22Rv1 (cell line): ENCODE measurements at regions not wholly inside any gene's neighbourhood (a gene's known extent, or its start where the extent isn't known, plus 50 kb on each side); places are given as distances from the start of the nearest gene placed in this dataset.

Source experiments
- H3K27ac ChIP-seq: fragments of 450-650 bp; 2 replicates; pipeline ENCODE4 v1.5.1; 2017
- CTCF ChIP-seq: fragments of 450-650 bp; IDR thresholded peaks from 2 replicates; pipeline ENCODE4 v1.5.1; 2017; ENCODE audit warnings: mild to moderate bottlenecking
- ZFX ChIP-seq: fragments of 450-650 bp; IDR thresholded peaks from 2 replicates; pipeline ENCODE4 v1.6.1; 2017; ENCODE audit warnings: antibody characterized with exemption, borderline replicate concordance

GRCh38 chr6:40692337-40692736 is 105.2 kb upstream of the LRFN2 start:
- TF ChIP-seq CTCF = no peak
- TF ChIP-seq ZFX = no peak

GRCh38 chr6:40689185-40689584 is 102.0 kb upstream of the LRFN2 start:
- TF ChIP-seq CTCF (no peak), ZFX (no peak)
- H3K27ac ChIP-seq = no peak overlapping the region

More at GRCh38 chr6:40692337-40692736, 105.2 kb upstream of the LRFN2 start:
- no peak overlapping the region for H3K27ac ChIP-seq

GRCh38 chr6:40688214-40688761 is 101.1 kb upstream of the LRFN2 start:
- TF ChIP-seq ZFX (no peak), CTCF (no peak)
- H3K27ac ChIP-seq = no peak overlapping the region

- TF ChIP-seq ZFX = no peak
- no peak for TF ChIP-seq CTCF
- H3K27ac ChIP-seq = no peak overlapping the region
Measured at GRCh38 chr6:40685862-40686261, 98.7 kb upstream of the LRFN2 start.

- no peak overlapping the region for H3K27ac ChIP-seq
- no peak for TF ChIP-seq CTCF
Measured at GRCh38 chr6:40681622-40682021, 94.5 kb upstream of the LRFN2 start.

GRCh38 chr6:40678941-40679340 is 91.8 kb upstream of the LRFN2 start:
- no peak overlapping the region for H3K27ac ChIP-seq
- TF ChIP-seq CTCF = no peak
- no peak for TF ChIP-seq ZFX

GRCh38 chr6:40674170-40674569 is 87.0 kb upstream of the LRFN2 start:
- TF ChIP-seq CTCF (no peak), ZFX (no peak)
- H3K27ac ChIP-seq = no peak overlapping the region
